DOHH2 (cell line): ENCODE measurements at regions not wholly inside any gene's neighbourhood (a gene's known extent, or its start where the extent isn't known, plus 50 kb on each side); places are given as distances from the start of the nearest gene placed in this dataset.

Experiments
- H3F3A ChIP-seq: fragments of 200-600 bp; sonication (generic), shearing (Covaris generic); 2 replicates; pipeline ENCODE4 v1.6.0; 2016; ENCODE audit warnings: antibody characterized with exemption, mild to moderate bottlenecking; ENCODE audit not compliant: control insufficient read depth, insufficient read depth
- H3K27ac ChIP-seq: fragments of 200-600 bp; sonication (generic); 2 replicates; pipeline ENCODE4 v1.5.1; 2014; ENCODE audit warnings: low read depth, mild to moderate bottlenecking, low read length, moderate library complexity
- H3K27me3 ChIP-seq: fragments of 200-600 bp; sonication (generic); 2 replicates; pipeline ENCODE4 v1.6.1; 2014; ENCODE audit warnings: mild to moderate bottlenecking, low read length, mixed read lengths; ENCODE audit not compliant: control insufficient read depth
- H3K36me3 ChIP-seq: fragments of 200-600 bp; sonication (generic); 2 replicates; pipeline ENCODE4 v1.6.1; 2014; ENCODE audit warnings: mild to moderate bottlenecking, low read length, moderate library complexity, mixed read lengths; ENCODE audit not compliant: control insufficient read depth
- H3K4me1 ChIP-seq: fragments of 200-600 bp; sonication (generic); 2 replicates; pipeline ENCODE4 v1.6.1; 2014; ENCODE audit warnings: mild to moderate bottlenecking, low read length, mixed read lengths; ENCODE audit not compliant: control insufficient read depth
- H3K4me2 ChIP-seq: fragments of 200-600 bp; sonication (generic); 2 replicates; pipeline ENCODE4 v1.6.0; 2014; ENCODE audit warnings: mild to moderate bottlenecking, low read length, moderate library complexity
- H3K4me3 ChIP-seq: fragments of 200-600 bp; sonication (generic); 2 replicates; pipeline ENCODE4 v1.5.1; 2014; ENCODE audit warnings: mild to moderate bottlenecking, low read length, mixed read lengths
- H3K79me2 ChIP-seq: fragments of 200-600 bp; sonication (generic); 2 replicates; pipeline ENCODE4 v1.6.1; 2014; ENCODE audit warnings: mild to moderate bottlenecking, low read length, mixed read lengths; ENCODE audit not compliant: control insufficient read depth
- H3K9me2 ChIP-seq: fragments of 200-600 bp; sonication (generic); replicated peaks from 2 replicates; pipeline ENCODE4 v1.6.1; 2014; ENCODE audit warnings: mild to moderate bottlenecking, low read length, mixed read lengths; ENCODE audit not compliant: control insufficient read depth
- H3K9me3 ChIP-seq: fragments of 200-600 bp; sonication (generic); 2 replicates; pipeline ENCODE4 v1.6.1; 2014; ENCODE audit warnings: antibody characterized with exemption, low read length, mixed read lengths; ENCODE audit not compliant: control insufficient read depth, insufficient read depth
- H4K20me1 ChIP-seq: fragments of 200-600 bp; sonication (generic); 2 replicates; pipeline ENCODE4 v1.6.0; 2014; ENCODE audit warnings: low read depth, mild to moderate bottlenecking, antibody characterized with exemption, low read length, moderate library complexity; ENCODE audit not compliant: control insufficient read depth, insufficient read depth
- CTCF ChIP-seq: fragments of 200-600 bp; sonication (generic); IDR thresholded peaks from one replicate; pipeline ENCODE4 v1.5.1; 2014; ENCODE audit warnings: antibody characterized with exemption, mild to moderate bottlenecking, low read depth, low read length; ENCODE audit not compliant: poor library complexity, severe bottlenecking
- EZH2phosphoT487 ChIP-seq: fragments of 200-600 bp; sonication (generic); IDR thresholded peaks from 2 replicates; pipeline ENCODE4 v1.6.1; 2017; ENCODE audit warnings: borderline replicate concordance, mild to moderate bottlenecking, antibody characterized with exemption, low read length, moderate library complexity, mixed read lengths

GRCh38 chr9:85349046-85349445 is 392.7 kb downstream of the AGTPBP1 start:
- Histone ChIP-seq H4K20me1 (no peaks in the 10 kb centered on the region), H3F3A (no peaks in the 10 kb centered on the region), H3K27me3 (no peaks in the 10 kb centered on the region), H3K79me2 (no peaks in the 10 kb centered on the region), H3K27ac (no peak overlapping the region), H3K36me3 (no peaks in the 10 kb centered on the region), H3K4me3 (no peak overlapping the region), H3K4me2 (no peak overlapping the region), H3K4me1 (no peaks in the 10 kb centered on the region), H3K9me2 (no peaks in the 10 kb centered on the region), H3K9me3 (no peaks in the 10 kb centered on the region)
- TF ChIP-seq EZH2phosphoT487 (no peak), CTCF (no peak)

GRCh38 chr9:85347541-85347940 is 394.2 kb downstream of the AGTPBP1 start:
- Histone ChIP-seq H3K79me2 (no peaks in the 10 kb centered on the region), H4K20me1 (no peaks in the 10 kb centered on the region), H3K9me3 (no peaks in the 10 kb centered on the region), H3K36me3 (no peaks in the 10 kb centered on the region), H3K27ac (no peak overlapping the region), H3K4me2 (no peak overlapping the region), H3F3A (no peaks in the 10 kb centered on the region), H3K9me2 (no peaks in the 10 kb centered on the region), H3K27me3 (peaks cover 9% of the 10 kb centered on the region; the same call in 1 of the 2 replicates), H3K4me3 (no peak overlapping the region), H3K4me1 (no peaks in the 10 kb centered on the region)
- TF ChIP-seq EZH2phosphoT487 (no peak), CTCF (no peak)

- no peaks in the 10 kb centered on the region for H3F3A ChIP-seq
- H3K79me2 ChIP-seq, result no peaks in the 10 kb centered on the region
- H3K9me3 ChIP-seq, result no peaks in the 10 kb centered on the region
- TF ChIP-seq CTCF, result no peak
- no peak for TF ChIP-seq EZH2phosphoT487
- H3K4me3 ChIP-seq, result no peak overlapping the region
- no peaks in the 10 kb centered on the region for H3K36me3 ChIP-seq
- no peak overlapping the region for H3K4me2 ChIP-seq
- H4K20me1 ChIP-seq, result no peaks in the 10 kb centered on the region
- H3K27ac ChIP-seq, result no peak overlapping the region
- peaks cover 9% of the 10 kb centered on the region; the same call in 1 of the 2 replicates for H3K27me3 ChIP-seq
- no peaks in the 10 kb centered on the region for H3K9me2 ChIP-seq
- no peaks in the 10 kb centered on the region for H3K4me1 ChIP-seq
Observed at GRCh38 chr9:85344901-85345300, 396.9 kb downstream of the AGTPBP1 start.

GRCh38 chr9:85339338-85339737 is 402.4 kb downstream of the AGTPBP1 start:
- TF ChIP-seq EZH2phosphoT487 (no peak), CTCF (no peak)
- Histone ChIP-seq H4K20me1 (no peaks in the 10 kb centered on the region), H3K4me2 (no peak overlapping the region), H3K9me2 (no peaks in the 10 kb centered on the region), H3K36me3 (no peaks in the 10 kb centered on the region), H3K4me3 (no peak overlapping the region), H3F3A (no peaks in the 10 kb centered on the region), H3K79me2 (no peaks in the 10 kb centered on the region), H3K9me3 (no peaks in the 10 kb centered on the region), H3K27me3 (peaks cover 9% of the 10 kb centered on the region; the same call in 1 of the 2 replicates), H3K4me1 (no peaks in the 10 kb centered on the region), H3K27ac (no peak overlapping the region)
